Upper lobe of right lung (tissue), 1 donor: ENCODE measurements at regions not wholly inside any gene's neighbourhood (a gene's known extent, or its start where the extent isn't known, plus 50 kb on each side); places are given as distances from the start of the nearest gene placed in this dataset.
"Not testable (repeated sequence)": the region's sequence is repeated elsewhere in the genome, so short reads cannot be mapped to it uniquely, and the experiment has no call there.

Experiments
- ATAC-seq: fragments of 200-7000 bp; cut with Tn5 transposase; one replicate; pipeline ENCODE4 v1.9.1; 2020; ENCODE audit warnings: mild to moderate bottlenecking, moderate library complexity
- DNase-seq: peaks from one replicate; pipeline ENCODE4 v3.0.0-alpha.2; 2020
- H3K27ac ChIP-seq: fragments of 200-600 bp; one replicate; pipeline ENCODE4 v1.8.0; 2022
- H3K27me3 ChIP-seq: fragments of 200-600 bp; one replicate; pipeline ENCODE4 v1.8.0; 2022; ENCODE audit warnings: mild to moderate bottlenecking
- H3K36me3 ChIP-seq: fragments of 200-600 bp; one replicate; pipeline ENCODE4 v1.8.0; 2022
- H3K4me1 ChIP-seq: fragments of 200-600 bp; one replicate; pipeline ENCODE4 v1.8.0; 2022
- H3K4me3 ChIP-seq: fragments of 200-600 bp; one replicate; pipeline ENCODE4 v1.8.0; 2022; ENCODE audit warnings: mild to moderate bottlenecking
- H3K9me3 ChIP-seq: fragments of 200-600 bp; one replicate; pipeline ENCODE4 v1.8.0; 2022
- CTCF ChIP-seq: fragments of 200-600 bp; IDR thresholded peaks from one replicate; pipeline ENCODE4 v1.8.0; 2022; ENCODE audit warnings: antibody characterized with exemption
- intact Hi-C: fragments of 100-400 bp; cut with DNase I; formaldehyde crosslinking; loops from one replicate; pipeline ENCODE4 v1.11.0; 2022
- donor health status: DM: no; HTN: yes; CAD: no; lungs with severe emphysema.

- intact Hi-C loops: no loop called here
- Histone ChIP-seq H3K27ac (no peak overlapping the region), H3K36me3 (no peaks in the 10 kb centered on the region), H3K9me3 (peaks cover 3% of the 10 kb centered on the region), H3K27me3 (no peaks in the 10 kb centered on the region), H3K4me1 (no peaks in the 10 kb centered on the region), H3K4me3 (no peak overlapping the region)
- TF ChIP-seq CTCF: no peak
- DNase-seq (no peak), ATAC-seq (no peak)
Measured at GRCh38 chr4:161291222-161291621, 872.6 kb downstream of the FSTL5 start.

- Histone ChIP-seq H3K4me1 (no peaks in the 10 kb centered on the region), H3K27me3 (no peaks in the 10 kb centered on the region), H3K9me3 (peaks cover 3% of the 10 kb centered on the region), H3K27ac (no peak overlapping the region), H3K4me3 (no peak overlapping the region), H3K36me3 (no peaks in the 10 kb centered on the region)
- no peak for TF ChIP-seq CTCF
- DNase-seq (no peak), ATAC-seq (no peak)
- intact Hi-C loops: no loop called here
Measured at GRCh38 chr4:161287678-161288352, 876.0 kb downstream of the FSTL5 start.

GRCh38 chr4:161285461-161285860 is 878.3 kb downstream of the FSTL5 start:
- Histone ChIP-seq H3K9me3 (no peaks in the 10 kb centered on the region), H3K4me3 (no peak overlapping the region), H3K36me3 (no peaks in the 10 kb centered on the region), H3K27me3 (no peaks in the 10 kb centered on the region), H3K4me1 (no peaks in the 10 kb centered on the region), H3K27ac (no peak overlapping the region)
- no peak for TF ChIP-seq CTCF
- intact Hi-C loops: no loop called here
- ATAC-seq (no peak), DNase-seq (no peak)

GRCh38 chr4:161280929-161281328 is 882.9 kb downstream of the FSTL5 start:
- no peak for TF ChIP-seq CTCF
- Histone ChIP-seq H3K27ac (no peak overlapping the region), H3K4me1 (no peaks in the 10 kb centered on the region), H3K36me3 (no peaks in the 10 kb centered on the region), H3K27me3 (no peaks in the 10 kb centered on the region), H3K9me3 (no peaks in the 10 kb centered on the region), H3K4me3 (no peak overlapping the region)
- DNase-seq (no peak), ATAC-seq (no peak)
- intact Hi-C loops: no loop called here

- intact Hi-C loops: no loop called here
- Histone ChIP-seq H3K9me3 (no peaks in the 10 kb centered on the region), H3K36me3 (no peaks in the 10 kb centered on the region), H3K27ac (no peak overlapping the region), H3K4me3 (no peak overlapping the region), H3K27me3 (no peaks in the 10 kb centered on the region), H3K4me1 (no peaks in the 10 kb centered on the region)
- TF ChIP-seq CTCF: no peak
- ATAC-seq (no peak), DNase-seq (no peak)
Measured at GRCh38 chr4:161279095-161279494, 884.7 kb downstream of the FSTL5 start.

GRCh38 chr4:161277150-161277787 is 886.5 kb downstream of the FSTL5 start:
- ATAC-seq, DNase-seq, H3K4me3 ChIP-seq, H3K36me3 ChIP-seq, H3K4me1 ChIP-seq, H3K9me3 ChIP-seq, H3K27me3 ChIP-seq, H3K27ac ChIP-seq, intact Hi-C loops: not testable (repeated sequence)
